T-helper 2 cell (primary cell): ENCODE measurements at regions not wholly inside any gene's neighbourhood (a gene's known extent, or its start where the extent isn't known, plus 50 kb on each side); places are given as distances from the start of the nearest gene placed in this dataset.
"Not testable (repeated sequence)": the region's sequence is repeated elsewhere in the genome, so short reads cannot be mapped to it uniquely, and the experiment has no call there.

Source experiments
- DNase-seq, 5 experiments: peaks; one replicate each; pipeline versions ENCODE4 v3.0.0 to v3.0.0-alpha.2; 2012 to 2022

DNA sequence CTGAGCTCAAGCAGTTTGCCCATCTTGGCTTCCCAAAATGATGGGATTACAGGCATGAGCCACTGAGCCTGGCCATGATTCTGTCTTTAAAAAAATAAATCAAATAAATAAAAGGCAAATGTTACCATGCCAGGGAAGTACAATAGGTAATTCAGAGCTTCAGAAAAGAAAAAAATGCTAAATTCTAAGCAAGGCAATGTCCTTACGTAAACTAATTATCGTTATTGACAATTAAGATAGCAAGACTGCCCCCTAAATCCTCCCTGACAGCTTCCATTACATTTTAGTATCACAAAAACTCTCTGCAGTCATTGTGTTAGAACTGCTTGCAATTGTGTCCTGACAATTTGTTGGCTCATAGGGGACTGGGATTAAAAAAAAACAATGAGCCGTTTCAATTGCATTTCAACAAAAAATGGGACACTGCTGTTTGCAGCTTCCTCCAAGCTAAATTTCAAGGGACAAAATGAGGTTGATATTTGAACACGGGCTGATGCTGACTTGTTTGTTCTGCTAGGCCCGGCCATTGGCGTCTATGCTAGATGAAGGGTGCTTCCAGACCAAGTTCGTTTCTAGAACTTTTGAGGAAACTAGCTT, 88.9 kb downstream of the MOGAT1 start:
- no peak for DNase-seq

DNA sequence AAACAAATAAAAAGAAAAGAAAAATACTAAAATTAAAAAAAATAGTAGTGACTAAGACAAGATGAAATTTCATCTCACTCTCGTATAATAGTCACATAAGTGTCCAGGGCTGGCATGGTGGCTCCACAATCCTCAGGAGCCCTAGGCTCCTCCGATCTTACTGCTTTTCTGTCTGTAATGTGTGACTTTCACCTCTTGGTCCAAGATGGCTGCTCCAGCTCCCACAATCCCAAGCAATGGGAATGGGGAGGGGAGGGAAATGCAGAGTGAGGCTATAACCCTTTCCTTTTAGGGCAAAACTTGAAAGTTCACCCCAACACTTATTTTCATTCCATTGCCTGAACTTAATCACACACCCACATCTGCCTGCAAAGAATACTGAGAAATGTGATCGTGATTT, 90.4 kb downstream of the MOGAT1 start:
- no peak for DNase-seq

DNA sequence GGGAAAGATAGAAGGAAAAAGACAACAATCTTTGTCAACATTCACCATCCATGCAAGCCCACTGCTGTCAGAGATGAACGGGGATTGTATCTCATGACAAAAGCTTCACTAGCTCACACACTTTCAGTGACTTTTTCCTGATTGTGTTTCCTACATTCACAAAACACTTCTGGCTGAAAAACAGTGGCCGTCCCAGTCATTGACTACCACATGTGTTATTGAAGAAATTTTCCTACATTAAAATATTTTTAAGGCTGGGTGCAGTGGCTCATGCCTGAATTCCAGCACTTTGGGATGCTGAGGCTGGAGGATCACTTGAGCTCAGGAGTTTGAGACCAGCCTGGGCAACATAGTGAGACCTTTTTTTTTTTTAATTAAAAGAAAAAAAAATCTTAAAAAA, 90.9 kb downstream of the MOGAT1 start:
- DNase-seq = no peak

DNA sequence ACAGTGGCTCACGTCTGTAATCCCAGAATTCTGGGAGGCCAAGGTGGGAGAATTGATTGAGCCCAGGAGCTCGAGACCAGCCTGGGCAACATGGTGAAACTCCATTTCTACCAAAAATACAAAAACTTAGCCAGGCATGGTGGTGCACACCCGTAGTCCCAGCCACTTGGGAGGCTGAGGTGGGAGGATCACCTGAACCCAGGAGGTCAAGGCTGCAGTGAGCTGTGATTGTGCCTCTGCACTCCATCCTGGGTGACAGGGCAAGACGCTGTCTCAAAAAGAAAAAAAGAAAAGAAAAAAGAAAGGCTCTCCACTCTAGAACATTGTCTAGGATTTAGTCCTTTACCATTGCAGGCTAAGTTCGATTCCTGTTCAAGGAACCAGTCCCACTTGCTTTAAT, 94.4 kb downstream of the MOGAT1 start:
- not testable (repeated sequence) for DNase-seq

DNA sequence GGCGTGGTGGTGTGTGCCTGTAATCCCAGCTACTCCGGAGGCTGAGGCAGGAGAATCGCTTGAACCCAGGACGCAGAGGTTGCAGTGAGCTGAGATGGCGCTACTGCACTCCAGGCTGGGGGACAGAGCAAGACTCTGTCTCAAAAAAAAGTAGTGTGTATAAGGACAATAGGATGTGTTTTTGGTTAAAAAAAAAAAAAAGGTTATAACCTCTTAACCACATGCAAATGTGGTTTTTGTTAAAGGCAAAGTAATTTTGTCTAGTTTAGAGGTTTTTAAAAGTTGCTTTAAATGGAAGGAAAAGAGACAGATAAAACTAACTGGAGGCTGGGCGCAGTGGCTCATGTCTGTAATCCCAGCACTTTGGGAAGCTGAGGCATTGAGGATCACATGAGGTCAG, 92.8 kb upstream of the ACSL3 start:
- peak in 1 of 5 experiments; percentile 4 for DNase-seq

DNA sequence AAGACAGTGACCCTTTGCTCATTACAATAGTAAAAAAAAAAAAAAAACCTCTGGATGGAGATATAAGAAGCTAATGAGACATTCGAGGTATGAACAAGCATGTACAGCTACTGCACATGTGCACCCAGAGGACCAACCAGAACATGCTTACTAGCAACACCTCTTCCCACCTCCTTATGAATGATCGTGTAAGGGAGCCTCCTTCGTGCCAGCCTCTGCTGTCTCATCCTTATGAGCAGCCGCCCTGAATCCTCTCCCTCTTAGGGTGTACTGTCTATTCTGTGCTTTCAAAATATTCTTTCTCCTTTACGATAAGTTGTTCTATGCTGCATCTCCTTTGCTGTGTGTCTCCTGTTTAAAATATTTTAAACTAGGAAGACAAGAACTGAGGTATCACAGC, 91.4 kb upstream of the ACSL3 start:
- DNase-seq = no peak

DNA sequence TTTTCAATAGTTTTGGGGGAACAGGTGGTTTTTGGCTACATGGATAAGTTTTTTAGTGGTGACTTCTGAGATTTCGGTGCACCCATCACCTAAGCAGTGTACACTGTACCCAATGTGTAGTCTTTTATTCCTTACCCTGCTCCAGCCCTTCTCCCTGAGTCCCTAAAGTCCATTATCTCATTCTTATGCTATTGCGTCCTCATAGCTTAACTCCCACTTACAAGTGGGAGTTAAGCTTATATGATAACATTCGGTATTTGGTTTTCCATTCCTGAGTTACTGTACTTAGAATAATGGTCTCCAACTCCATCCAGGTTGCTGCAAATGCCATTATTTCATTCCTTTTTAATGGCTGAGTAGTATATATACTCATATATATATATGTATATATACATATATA, 90.9 kb upstream of the ACSL3 start:
- no peak for DNase-seq

DNA sequence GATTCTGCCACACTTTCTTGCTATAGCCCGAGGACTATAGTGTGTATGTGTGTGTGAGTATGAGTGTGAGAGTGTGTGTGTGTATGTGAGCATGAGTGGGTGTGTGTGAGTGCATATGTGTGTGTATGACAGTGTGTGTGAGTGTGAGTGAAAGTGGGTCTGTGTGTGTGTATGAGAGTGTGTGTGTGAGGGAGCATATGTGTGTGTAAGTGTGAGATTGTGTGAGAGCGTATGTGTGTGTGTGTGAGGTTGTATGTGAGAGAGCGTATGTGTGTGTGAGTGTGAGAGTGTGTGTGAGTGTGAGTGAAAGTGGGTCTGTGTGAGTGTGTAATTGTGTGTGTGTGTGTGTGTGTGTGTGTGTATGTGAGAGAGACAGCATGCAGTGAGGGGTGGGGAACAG, 89.0 kb upstream of the ACSL3 start:
- DNase-seq = no peak

DNA sequence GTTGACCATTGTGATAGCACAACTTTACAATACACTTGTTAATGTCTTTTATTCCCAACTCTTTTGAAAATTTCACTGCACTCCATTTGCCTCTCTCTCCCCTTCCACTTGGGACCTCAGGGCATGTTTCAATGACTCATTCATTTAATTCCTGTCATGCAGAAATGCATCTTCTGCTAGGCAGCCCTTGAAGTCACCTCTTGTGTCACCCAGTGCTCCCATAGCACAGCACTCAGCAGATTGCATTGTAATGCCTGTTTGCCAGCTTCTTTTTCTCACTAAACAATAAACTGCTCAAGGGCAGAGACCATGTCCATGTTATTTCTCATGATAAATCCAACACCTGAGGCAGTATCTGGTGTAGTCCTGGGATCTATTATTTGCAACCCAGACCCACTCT, 85.9 kb upstream of the ACSL3 start:
- no peak for DNase-seq

DNA sequence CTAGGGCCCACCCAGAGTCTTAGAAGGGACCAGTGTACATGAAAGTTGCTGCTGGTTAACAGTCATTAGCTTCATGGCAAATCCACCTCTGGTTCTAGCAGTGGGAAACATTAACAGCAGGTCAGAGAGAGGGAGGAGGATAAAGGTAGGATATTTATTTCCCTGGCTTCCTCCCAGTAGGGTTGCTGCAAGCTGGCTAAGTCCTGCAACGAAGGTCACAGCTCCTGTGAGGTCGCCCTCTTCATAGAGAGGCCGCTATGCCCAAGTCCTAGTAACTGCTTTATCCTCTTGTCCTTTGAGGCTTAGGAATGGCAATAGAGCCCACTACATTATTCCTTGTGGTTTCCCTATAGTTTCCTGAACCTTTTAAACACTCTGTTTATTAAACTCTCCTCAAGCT, 84.0 kb upstream of the ACSL3 start:
- no peak for DNase-seq

DNA sequence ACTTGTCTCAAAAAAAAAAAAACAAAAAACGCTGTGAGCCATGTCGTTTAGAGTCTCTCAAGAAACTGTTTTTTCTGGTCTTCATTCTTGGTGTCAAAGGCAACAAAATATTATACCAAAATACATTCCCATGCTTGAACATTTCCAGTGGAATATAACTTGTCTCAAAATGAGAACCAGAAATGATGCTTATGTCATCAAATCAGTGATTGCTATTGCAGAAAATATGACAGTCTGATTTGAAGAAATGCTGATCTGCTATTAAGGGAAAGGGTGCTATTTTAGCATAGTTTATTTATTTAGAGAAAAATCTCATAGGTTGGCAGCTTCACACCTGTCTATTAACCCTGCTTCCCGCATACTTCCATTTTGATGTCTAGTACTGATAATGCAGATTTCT, 82.4 kb upstream of the ACSL3 start:
- no peak for DNase-seq

DNA sequence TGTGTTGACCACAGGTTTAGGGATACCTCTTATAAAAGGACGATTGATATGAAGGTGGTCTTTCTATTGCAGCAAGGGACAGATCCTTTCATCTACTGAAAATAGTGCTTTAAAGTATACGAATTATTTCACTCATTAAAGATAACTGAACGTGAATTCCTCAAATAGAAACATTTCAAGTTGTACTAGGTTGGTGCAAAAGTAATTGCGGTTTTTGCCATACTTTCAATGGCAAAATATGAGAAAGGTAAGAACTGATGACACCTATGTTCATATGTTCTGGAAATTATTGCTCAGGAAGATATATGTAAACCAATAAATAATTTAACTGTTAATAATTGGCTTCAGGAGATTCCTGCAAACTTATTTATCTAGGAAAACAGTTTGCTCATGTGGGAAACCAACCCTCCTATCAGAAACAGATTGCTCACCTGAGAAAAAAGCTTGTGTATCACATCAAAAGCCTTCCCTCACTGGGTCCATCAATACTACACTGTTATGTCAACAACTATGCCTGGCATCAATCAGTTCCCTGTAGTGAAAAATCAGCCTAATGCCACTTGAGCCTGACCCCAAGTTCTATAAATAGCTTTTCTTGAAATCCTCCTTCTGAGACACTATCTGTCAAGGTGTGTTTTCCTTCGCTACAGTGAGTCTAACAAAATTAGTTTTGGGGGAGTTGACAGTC, 81.5 kb upstream of the ACSL3 start:
- DNase-seq = no peak

DNA sequence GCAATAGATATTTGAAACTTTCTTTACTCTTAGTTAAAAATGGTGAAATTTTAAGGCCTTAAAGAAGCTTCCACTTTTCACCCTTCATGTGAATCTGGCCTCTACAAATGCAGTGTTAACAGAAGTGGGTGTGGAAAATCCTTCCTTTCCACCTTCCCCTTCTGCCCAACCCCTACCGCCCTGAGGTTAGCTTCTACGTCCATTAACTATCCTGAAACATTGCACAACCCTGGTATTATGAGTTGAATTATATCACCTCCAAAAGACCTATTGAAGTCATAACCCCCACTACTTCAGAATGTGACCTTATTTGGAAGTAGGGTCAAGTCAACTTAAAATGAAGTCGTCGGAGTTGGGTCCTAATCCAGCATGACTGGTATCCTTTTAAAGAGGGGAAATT, 80.8 kb upstream of the ACSL3 start:
- DNase-seq = no peak

DNA sequence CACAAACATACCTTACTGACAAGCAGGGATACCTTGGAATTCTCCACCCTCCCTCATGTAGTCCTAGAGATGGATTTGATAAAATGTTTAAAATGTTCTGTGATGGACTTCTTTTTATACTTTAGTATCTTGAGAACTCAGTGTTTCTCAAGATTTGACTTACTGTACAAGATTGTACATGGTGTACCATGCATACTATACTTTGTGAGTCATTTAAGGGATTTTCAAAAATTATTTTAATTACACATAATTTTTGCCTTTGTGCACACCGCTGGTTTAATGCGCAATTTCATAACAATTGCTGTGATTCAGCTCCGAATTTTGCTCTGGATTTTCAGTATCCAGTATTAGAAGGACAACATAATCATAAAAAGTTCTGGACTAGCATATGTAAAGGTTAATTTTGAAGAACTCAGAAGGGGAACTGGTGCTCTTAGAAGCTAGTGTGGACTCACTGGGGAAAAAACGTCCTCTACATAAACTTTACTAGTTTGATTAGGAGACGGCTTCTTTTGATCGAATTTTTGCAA, 78.6 kb upstream of the ACSL3 start:
- no peak for DNase-seq

DNA sequence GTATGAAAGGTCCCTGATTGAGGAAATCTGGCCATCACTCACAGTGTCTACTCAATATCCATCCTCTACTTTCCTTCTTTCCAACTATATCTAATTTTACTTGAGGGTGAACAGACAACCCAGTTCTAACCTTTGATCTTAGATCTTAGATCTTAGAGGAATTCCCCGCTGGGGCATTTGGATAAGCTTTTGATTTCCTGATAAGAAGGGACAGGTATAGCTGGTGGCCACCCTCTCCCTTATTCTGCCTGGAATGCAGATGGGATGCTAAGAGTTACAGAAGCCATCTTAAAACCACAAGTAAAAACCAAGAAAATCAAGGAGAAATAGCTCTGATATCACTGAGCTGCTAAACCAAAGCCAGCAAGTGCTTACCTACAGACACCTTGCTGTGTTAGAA, 77.2 kb upstream of the ACSL3 start:
- no peak for DNase-seq

DNA sequence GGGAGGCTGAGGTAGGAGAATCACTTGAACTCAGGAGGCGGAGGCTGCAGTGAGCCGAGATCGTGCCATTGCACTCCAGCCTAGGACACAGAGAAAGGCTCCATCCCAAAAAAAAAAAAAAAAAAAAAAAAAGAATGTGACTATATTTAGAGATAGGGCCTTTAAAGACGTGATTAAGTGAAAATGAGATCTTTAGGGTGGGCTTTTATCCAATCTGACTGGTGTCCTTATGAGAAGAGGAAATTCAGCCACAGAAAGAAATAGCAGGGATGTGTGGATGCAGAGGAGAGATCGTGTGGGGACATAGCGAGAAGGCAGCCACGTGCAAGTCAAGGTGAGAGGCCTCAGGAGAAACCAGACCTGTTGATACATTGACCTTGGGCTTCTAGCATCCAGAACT, 69.9 kb upstream of the ACSL3 start:
- DNase-seq = no peak

DNA sequence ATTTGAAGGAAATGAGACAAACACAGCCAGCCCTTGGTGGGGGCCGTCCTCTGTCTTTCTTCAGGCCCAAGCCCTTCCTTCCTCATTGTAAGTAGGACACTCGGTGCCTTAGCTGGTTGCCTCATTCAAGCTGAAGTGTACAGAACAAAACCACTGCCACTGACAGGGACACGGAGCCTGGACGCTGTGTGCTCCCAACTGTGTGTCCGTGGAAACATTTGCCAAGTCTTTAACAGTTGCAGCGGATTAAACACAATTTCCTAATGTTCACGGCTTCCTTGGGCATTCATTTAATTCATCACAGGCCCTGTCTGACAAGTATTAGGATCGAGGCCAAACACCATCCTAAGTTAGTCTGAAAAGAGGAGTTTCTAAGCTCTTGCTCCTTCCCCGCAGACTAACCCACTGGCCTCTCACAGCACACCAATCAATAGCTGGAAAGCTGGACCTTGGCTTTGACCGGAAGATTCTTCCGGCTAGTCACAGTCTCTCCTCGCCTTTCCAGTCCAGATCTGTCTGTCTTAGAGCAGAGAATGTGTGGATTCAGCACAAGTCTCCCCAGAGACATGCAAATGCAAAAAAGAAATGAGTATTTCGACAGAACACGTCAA, 68.7 kb upstream of the ACSL3 start:
- no peak for DNase-seq

DNA sequence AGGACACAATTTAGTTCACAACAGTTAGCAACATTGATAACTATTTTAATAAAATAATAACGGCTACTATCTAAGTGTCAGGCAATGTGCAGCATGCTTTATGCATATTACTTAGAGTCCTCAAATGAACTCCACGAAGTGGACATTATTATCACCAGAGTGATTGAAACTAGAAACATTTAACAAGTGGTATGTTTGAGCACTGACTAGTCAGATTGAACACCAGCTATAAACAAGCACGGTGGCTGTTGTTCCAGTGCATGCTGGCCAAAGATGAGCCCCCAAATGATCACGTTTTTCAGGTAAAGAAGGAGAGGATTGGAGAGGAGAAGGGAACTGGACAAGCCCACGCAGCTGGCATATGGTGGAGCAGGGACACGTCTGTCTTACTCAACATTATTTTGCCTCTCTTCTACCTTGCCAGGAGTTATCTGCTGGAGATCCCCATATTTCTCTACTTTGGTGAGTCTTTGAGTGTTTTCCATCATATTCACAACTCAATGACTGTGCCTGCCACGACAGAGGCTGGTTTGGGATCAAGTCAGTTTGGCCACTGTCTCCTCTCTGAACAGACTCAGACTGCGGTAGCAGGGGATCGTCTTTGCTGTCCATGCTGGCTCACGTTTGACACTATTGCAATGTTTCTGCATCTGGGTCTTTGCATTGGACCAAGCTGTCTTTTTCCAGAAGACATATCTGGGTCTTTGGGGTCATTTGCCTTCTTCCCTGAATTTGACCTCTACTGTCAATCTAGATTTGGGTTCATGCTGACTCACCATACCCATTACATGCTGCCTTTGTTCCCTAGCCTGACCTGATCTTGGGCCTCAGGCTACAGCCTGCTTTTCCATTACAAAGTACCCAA, 66.0 kb upstream of the ACSL3 start:
- DNase-seq = no peak

DNA sequence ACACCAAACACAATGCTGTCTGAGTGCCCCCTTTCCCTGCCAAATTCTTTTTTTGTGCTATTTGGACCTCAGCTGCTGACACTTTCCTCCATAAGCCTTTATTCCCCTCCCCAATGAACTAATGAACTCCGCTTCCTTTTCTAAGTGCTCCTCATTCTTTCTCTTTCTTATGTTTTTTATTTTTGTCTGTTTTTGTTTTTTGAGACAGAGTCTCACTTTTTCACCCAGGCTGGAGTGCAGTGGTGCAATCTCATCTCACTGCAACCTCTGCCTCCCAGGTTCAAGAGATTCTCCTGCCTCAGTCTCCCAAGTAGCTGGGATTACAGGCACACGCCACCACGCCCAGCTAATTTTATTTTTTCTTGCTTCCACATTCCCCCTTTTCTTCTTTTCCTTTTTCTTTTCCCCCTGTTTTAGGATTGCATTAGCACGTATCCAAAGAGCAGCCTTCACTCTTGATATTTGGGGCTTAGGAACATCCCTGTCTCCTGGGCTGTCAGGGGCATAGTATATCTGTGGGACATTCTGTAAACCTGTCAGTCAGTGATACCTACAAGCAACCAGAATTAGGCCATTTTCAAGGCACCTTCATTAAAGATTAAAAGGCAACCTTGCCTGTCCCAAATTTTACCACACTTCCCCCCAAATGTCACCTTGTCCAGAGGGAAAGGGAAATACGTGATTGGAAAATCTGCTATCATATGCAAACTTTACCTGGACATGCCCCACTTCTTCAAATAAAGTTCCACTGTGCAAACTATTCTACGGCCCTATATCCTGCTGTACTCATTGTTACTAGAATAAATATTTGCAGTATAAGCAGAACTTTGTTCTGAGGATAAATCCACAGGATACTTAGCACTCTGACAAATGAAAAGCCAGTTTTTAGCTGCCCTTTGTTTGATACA, 65.1 kb upstream of the ACSL3 start:
- no peak for DNase-seq

DNA sequence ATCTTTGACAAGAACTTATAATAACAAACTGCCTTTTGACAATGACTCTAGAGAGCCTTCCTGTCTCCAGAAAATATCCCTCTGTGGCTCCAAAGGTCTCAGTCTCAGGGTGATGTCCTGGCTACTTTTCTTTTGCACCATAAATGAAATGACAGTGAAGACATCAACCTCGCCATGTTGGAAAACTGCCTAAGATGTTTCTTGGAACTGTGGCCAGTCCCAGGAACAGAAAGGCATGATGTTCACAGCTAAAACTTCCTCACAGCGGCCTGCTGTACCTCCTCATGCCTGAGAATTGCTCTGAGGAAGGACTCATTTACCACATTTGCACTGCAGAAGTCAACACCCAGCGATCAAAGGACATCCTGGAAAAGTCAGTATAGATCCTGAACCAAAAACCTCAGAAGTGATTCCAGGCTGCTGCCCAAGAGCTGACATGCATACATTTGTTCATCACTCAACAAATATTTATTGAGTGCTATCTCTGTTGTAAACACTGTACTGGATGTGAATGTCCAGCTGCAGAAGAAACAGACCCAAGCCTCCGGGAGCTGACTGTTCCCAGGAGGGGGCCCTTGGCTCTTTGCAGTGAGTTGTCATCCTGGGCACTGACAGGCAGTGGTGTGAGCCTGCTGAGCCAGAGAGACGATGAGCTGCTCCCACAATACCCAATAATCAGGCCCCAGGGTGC, 64.3 kb upstream of the ACSL3 start:
- DNase-seq = no peak

DNA sequence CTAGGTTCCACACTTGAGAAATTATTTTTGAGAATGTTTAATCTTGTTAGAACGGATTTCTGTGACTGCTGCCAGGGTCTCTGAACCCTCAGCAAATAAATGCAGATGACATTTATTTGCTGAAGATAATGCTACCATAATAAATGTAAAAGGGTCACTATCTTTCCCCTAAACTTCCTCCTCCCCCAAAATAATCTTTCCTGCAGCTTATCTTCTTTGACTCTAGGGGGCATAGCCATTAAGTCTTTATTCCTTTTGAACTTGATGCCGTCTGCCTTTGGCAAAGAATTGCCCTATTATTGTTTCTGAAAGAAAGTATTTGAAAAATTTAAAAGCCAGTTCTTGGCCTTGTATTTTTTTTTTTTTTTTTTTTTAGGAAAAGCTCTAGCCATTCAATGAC, 63.6 kb upstream of the ACSL3 start:
- DNase-seq = peak in 1 of 5 experiments; percentile 10

DNA sequence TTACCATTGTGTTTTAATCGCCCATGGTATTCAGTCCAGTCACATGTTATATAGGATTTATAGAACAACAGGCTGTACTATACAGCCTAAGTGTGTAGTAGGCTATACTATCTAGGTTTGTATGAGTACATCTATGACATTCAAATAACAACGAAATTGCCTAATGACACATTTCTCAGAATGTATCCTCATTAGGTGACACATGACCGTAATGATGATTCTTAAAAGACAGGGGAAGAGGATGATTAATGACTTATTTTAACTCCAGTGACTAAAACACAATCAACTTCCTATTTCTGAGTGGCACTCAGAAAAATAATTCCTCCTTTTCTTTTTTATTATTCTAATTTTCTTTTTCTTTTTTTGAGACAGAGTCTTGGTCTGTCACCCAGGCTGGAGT, 63.0 kb upstream of the ACSL3 start:
- no peak for DNase-seq
